ENCODE measurements at regions not wholly inside any gene's neighbourhood (a gene's known extent, or its start where the extent isn't known, plus 50 kb on each side); places are given as distances from the start of the nearest gene placed in this dataset.

- Histone ChIP-seq H3K4me1 (ENCODE audit: low read length) (no peaks in the 10 kb centered on the region), H3K27me3 (ENCODE audit: low read length) (no peaks in the 10 kb centered on the region), H3K4me3 (ENCODE audit: low read length) (no peak overlapping the region), H3K9me3 (ENCODE audit: low read length) (no peaks in the 10 kb centered on the region), H4K20me1 (ENCODE audit: insufficient read depth, low read depth, low read length) (no peaks in the 10 kb centered on the region), H3K9ac (ENCODE audit: low read length) (no peak overlapping the region), H3K36me3 (ENCODE audit: insufficient read depth, low read length) (no peaks in the 10 kb centered on the region), H3K27ac (ENCODE audit: low read length) (no peak overlapping the region), H3K9me2 (replicated peaks; ENCODE audit: insufficient read depth, low read length) (no peaks in the 10 kb centered on the region), H3K4me2 (ENCODE audit: low read depth, low read length, poor library complexity, severe bottlenecking) (no peak overlapping the region), H2AFZ (ENCODE audit: low read length) (no peak overlapping the region), H3K79me2 (ENCODE audit: low read length) (no peaks in the 10 kb centered on the region)
- DNase-seq = no peak
These were observed 322.3 kb upstream of the CDH6 start for GRCh38 chr5:30871196-30871595.

GRCh38 chr5:30867711-30868110, 325.8 kb upstream of the CDH6 start:
- no peaks in the 10 kb centered on the region for H4K20me1 ChIP-seq (ENCODE audit: insufficient read depth, low read depth, low read length)
- no peaks in the 10 kb centered on the region for H3K27me3 ChIP-seq (ENCODE audit: low read length)
- no peaks in the 10 kb centered on the region for H3K4me1 ChIP-seq (ENCODE audit: low read length)
- no peaks in the 10 kb centered on the region for H3K36me3 ChIP-seq (ENCODE audit: insufficient read depth, low read length)
- no peaks in the 10 kb centered on the region for H3K79me2 ChIP-seq (ENCODE audit: low read length)
- no peak for DNase-seq
- H3K4me2 ChIP-seq (ENCODE audit: low read depth, low read length, poor library complexity, severe bottlenecking) = no peak overlapping the region
- peaks cover 6% of the 10 kb centered on the region for H3K9me3 ChIP-seq (ENCODE audit: low read length)
- H3K27ac ChIP-seq (ENCODE audit: low read length) = no peak overlapping the region
- no peak overlapping the region for H2AFZ ChIP-seq (ENCODE audit: low read length)
- H3K9me2 ChIP-seq (replicated peaks; ENCODE audit: insufficient read depth, low read length) = no peaks in the 10 kb centered on the region
- no peak overlapping the region for H3K9ac ChIP-seq (ENCODE audit: low read length)
- no peak overlapping the region for H3K4me3 ChIP-seq (ENCODE audit: low read length)

- Histone ChIP-seq H2AFZ (ENCODE audit: low read length) (no peak overlapping the region), H3K4me1 (ENCODE audit: low read length) (no peaks in the 10 kb centered on the region), H3K9me2 (replicated peaks; ENCODE audit: insufficient read depth, low read length) (no peaks in the 10 kb centered on the region), H3K4me3 (ENCODE audit: low read length) (no peak overlapping the region), H3K9ac (ENCODE audit: low read length) (no peak overlapping the region), H4K20me1 (ENCODE audit: insufficient read depth, low read depth, low read length) (no peaks in the 10 kb centered on the region), H3K36me3 (ENCODE audit: insufficient read depth, low read length) (no peaks in the 10 kb centered on the region), H3K4me2 (ENCODE audit: low read depth, low read length, poor library complexity, severe bottlenecking) (no peak overlapping the region), H3K27me3 (ENCODE audit: low read length) (no peaks in the 10 kb centered on the region), H3K79me2 (ENCODE audit: low read length) (no peaks in the 10 kb centered on the region), H3K27ac (ENCODE audit: low read length) (no peak overlapping the region), H3K9me3 (ENCODE audit: low read length) (peaks cover 6% of the 10 kb centered on the region)
- DNase-seq = no peak
These were observed 327.3 kb upstream of the CDH6 start for GRCh38 chr5:30866142-30866541.

GRCh38 chr5:30856242-30856641, 337.2 kb upstream of the CDH6 start:
- H3K4me2 ChIP-seq (ENCODE audit: low read depth, low read length, poor library complexity, severe bottlenecking) = no peak overlapping the region
- no peak for DNase-seq
- no peak overlapping the region for H3K4me3 ChIP-seq (ENCODE audit: low read length)
- no peak overlapping the region for H2AFZ ChIP-seq (ENCODE audit: low read length)
- no peaks in the 10 kb centered on the region for H3K9me2 ChIP-seq (replicated peaks; ENCODE audit: insufficient read depth, low read length)
- H3K4me1 ChIP-seq (ENCODE audit: low read length) = no peaks in the 10 kb centered on the region
- H3K79me2 ChIP-seq (ENCODE audit: low read length) = no peaks in the 10 kb centered on the region
- H3K27ac ChIP-seq (ENCODE audit: low read length) = no peak overlapping the region
- no peaks in the 10 kb centered on the region for H3K27me3 ChIP-seq (ENCODE audit: low read length)
- H3K9ac ChIP-seq (ENCODE audit: low read length) = no peak overlapping the region
- H3K9me3 ChIP-seq (ENCODE audit: low read length) = no peaks in the 10 kb centered on the region; the same call in 1 of the 2 replicates
- no peaks in the 10 kb centered on the region for H3K36me3 ChIP-seq (ENCODE audit: insufficient read depth, low read length)
- H4K20me1 ChIP-seq (ENCODE audit: insufficient read depth, low read depth, low read length) = no peaks in the 10 kb centered on the region

GRCh38 chr5:30853158-30853557, 340.3 kb upstream of the CDH6 start:
- H3K36me3 ChIP-seq (ENCODE audit: insufficient read depth, low read length) = no peaks in the 10 kb centered on the region
- no peaks in the 10 kb centered on the region for H3K79me2 ChIP-seq (ENCODE audit: low read length)
- no peak for DNase-seq
- no peak overlapping the region for H3K4me2 ChIP-seq (ENCODE audit: low read depth, low read length, poor library complexity, severe bottlenecking)
- H3K4me3 ChIP-seq (ENCODE audit: low read length) = no peak overlapping the region
- H3K27me3 ChIP-seq (ENCODE audit: low read length) = no peaks in the 10 kb centered on the region
- no peak overlapping the region for H2AFZ ChIP-seq (ENCODE audit: low read length)
- H3K9ac ChIP-seq (ENCODE audit: low read length) = no peak overlapping the region
- no peaks in the 10 kb centered on the region; the same call in 1 of the 2 replicates for H3K9me3 ChIP-seq (ENCODE audit: low read length)
- no peaks in the 10 kb centered on the region; the same call in 1 of the 2 replicates for H3K9me2 ChIP-seq (replicated peaks; ENCODE audit: insufficient read depth, low read length)
- H3K4me1 ChIP-seq (ENCODE audit: low read length) = no peaks in the 10 kb centered on the region
- no peaks in the 10 kb centered on the region for H4K20me1 ChIP-seq (ENCODE audit: insufficient read depth, low read depth, low read length)
- no peak overlapping the region for H3K27ac ChIP-seq (ENCODE audit: low read length)

GRCh38 chr5:30850866-30851265, 342.6 kb upstream of the CDH6 start:
- H3K4me3 ChIP-seq (ENCODE audit: low read length) = no peak overlapping the region
- H3K27me3 ChIP-seq (ENCODE audit: low read length) = no peaks in the 10 kb centered on the region
- H3K79me2 ChIP-seq (ENCODE audit: low read length) = no peaks in the 10 kb centered on the region
- no peak overlapping the region for H3K9ac ChIP-seq (ENCODE audit: low read length)
- H3K9me3 ChIP-seq (ENCODE audit: low read length) = no peaks in the 10 kb centered on the region; the same call in 1 of the 2 replicates
- no peak overlapping the region for H3K27ac ChIP-seq (ENCODE audit: low read length)
- H3K36me3 ChIP-seq (ENCODE audit: insufficient read depth, low read length) = no peaks in the 10 kb centered on the region
- no peaks in the 10 kb centered on the region; the same call in 1 of the 2 replicates for H3K9me2 ChIP-seq (replicated peaks; ENCODE audit: insufficient read depth, low read length)
- no peak overlapping the region for H3K4me2 ChIP-seq (ENCODE audit: low read depth, low read length, poor library complexity, severe bottlenecking)
- H2AFZ ChIP-seq (ENCODE audit: low read length) = no peak overlapping the region
- no peaks in the 10 kb centered on the region for H3K4me1 ChIP-seq (ENCODE audit: low read length)
- H4K20me1 ChIP-seq (ENCODE audit: insufficient read depth, low read depth, low read length) = no peaks in the 10 kb centered on the region
- no peak for DNase-seq

GRCh38 chr5:30849931-30850710, 343.4 kb upstream of the CDH6 start:
- H3K27ac ChIP-seq (ENCODE audit: low read length) = no peak overlapping the region
- no peaks in the 10 kb centered on the region for H4K20me1 ChIP-seq (ENCODE audit: insufficient read depth, low read depth, low read length)
- no peaks in the 10 kb centered on the region; the same call in 1 of the 2 replicates for H3K9me2 ChIP-seq (replicated peaks; ENCODE audit: insufficient read depth, low read length)
- H3K79me2 ChIP-seq (ENCODE audit: low read length) = no peaks in the 10 kb centered on the region
- no peak overlapping the region for H3K4me3 ChIP-seq (ENCODE audit: low read length)
- no peaks in the 10 kb centered on the region for H3K4me1 ChIP-seq (ENCODE audit: low read length)
- H3K4me2 ChIP-seq (ENCODE audit: low read depth, low read length, poor library complexity, severe bottlenecking) = no peak overlapping the region
- H2AFZ ChIP-seq (ENCODE audit: low read length) = no peak overlapping the region
- H3K36me3 ChIP-seq (ENCODE audit: insufficient read depth, low read length) = no peaks in the 10 kb centered on the region
- H3K27me3 ChIP-seq (ENCODE audit: low read length) = no peaks in the 10 kb centered on the region
- H3K9me3 ChIP-seq (ENCODE audit: low read length) = no peaks in the 10 kb centered on the region; the same call in 1 of the 2 replicates
- DNase-seq = no peak
- H3K9ac ChIP-seq (ENCODE audit: low read length) = no peak overlapping the region

GRCh38 chr5:30846171-30846570, 347.3 kb upstream of the CDH6 start:
- Histone ChIP-seq H3K36me3 (ENCODE audit: insufficient read depth, low read length) (no peaks in the 10 kb centered on the region), H3K9me2 (replicated peaks; ENCODE audit: insufficient read depth, low read length) (no peaks in the 10 kb centered on the region; the same call in 1 of the 2 replicates), H3K9me3 (ENCODE audit: low read length) (no peaks in the 10 kb centered on the region; the same call in 1 of the 2 replicates), H3K79me2 (ENCODE audit: low read length) (no peaks in the 10 kb centered on the region), H3K27ac (ENCODE audit: low read length) (no peak overlapping the region), H3K4me1 (ENCODE audit: low read length) (no peaks in the 10 kb centered on the region), H3K9ac (ENCODE audit: low read length) (no peak overlapping the region), H3K4me3 (ENCODE audit: low read length) (no peak overlapping the region), H4K20me1 (ENCODE audit: insufficient read depth, low read depth, low read length) (no peaks in the 10 kb centered on the region), H3K4me2 (ENCODE audit: low read depth, low read length, poor library complexity, severe bottlenecking) (no peak overlapping the region), H3K27me3 (ENCODE audit: low read length) (no peaks in the 10 kb centered on the region), H2AFZ (ENCODE audit: low read length) (no peak overlapping the region)
- DNase-seq = no peak

Measured in Karpas-422 (cell line).